ENCODE measurements at regions not wholly inside any gene's neighbourhood (a gene's known extent, or its start where the extent isn't known, plus 50 kb on each side); places are given as distances from the start of the nearest gene placed in this dataset.

DNA sequence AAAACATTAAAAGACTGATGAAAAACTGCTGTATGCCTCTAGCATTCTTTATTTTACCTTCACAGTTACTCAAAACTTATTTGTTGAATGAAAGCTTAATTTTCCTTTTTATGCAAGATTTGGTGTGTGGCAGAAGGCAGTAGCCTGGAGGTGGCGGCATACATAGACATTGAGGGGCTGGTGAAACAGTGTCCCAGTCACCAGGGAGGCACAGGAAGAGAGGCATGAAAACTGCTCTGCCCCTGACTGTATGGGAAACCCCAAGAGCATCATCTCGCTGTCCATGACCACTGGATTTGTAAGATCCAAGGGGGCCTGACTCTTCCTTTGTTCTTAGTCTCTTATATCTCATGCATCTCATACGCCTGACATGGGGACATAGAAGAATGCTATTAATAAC, 493.7 kb upstream of the GOLIM4 start:
- no peak for DNase-seq
- Histone ChIP-seq H3K36me3 (ENCODE audit: low read depth, missing control alignments) (no peaks in the 10 kb centered on the region), H3K27me3 (no peaks in the 10 kb centered on the region), H3K4me1 (no peaks in the 10 kb centered on the region), H3K27ac (no peak overlapping the region), H3K4me3 (no peak overlapping the region), H3K9me3 (no peaks in the 10 kb centered on the region)
- WGBS, 2 donors, result 87 to 92% methylated on average over 3 of the region's 3 CpGs
- TF ChIP-seq CTCF (IDR thresholded peaks at IDR 0.05) (no peak), POLR2A (IDR thresholded peaks at IDR 0.05) (no peak)
- intact Hi-C loops (cut with DNase I; ENCODE audit: low total_unique reads), result no loop called here

GRCh38 chr3:168585544-168585943, 489.8 kb upstream of the GOLIM4 start:
- no peak overlapping the region for H3K27ac ChIP-seq
- intact Hi-C loops (cut with DNase I; ENCODE audit: low total_unique reads), result no loop called here

GRCh38 chr3:168583977-168584376, 488.3 kb upstream of the GOLIM4 start:
- no peaks in the 10 kb centered on the region for H3K27me3 ChIP-seq
- no peak overlapping the region for H3K4me3 ChIP-seq
- no peak for DNase-seq
- TF ChIP-seq CTCF (IDR thresholded peaks at IDR 0.05) (no peak), POLR2A (IDR thresholded peaks at IDR 0.05) (no peak)
- no peaks in the 10 kb centered on the region for H3K36me3 ChIP-seq (ENCODE audit: low read depth, missing control alignments)
- WGBS, 2 donors, result 62 to 72% methylated on average over 3 of the region's 3 CpGs
- H3K9me3 ChIP-seq, result no peaks in the 10 kb centered on the region
- intact Hi-C loops (cut with DNase I; ENCODE audit: low total_unique reads), result no loop called here
- no peaks in the 10 kb centered on the region for H3K4me1 ChIP-seq
- no peak overlapping the region for H3K27ac ChIP-seq

More at GRCh38 chr3:168585544-168585943, 489.8 kb upstream of the GOLIM4 start:
- no peak for TF ChIP-seq POLR2A (IDR thresholded peaks at IDR 0.05)
- TF ChIP-seq CTCF (IDR thresholded peaks at IDR 0.05), result no peak
- Histone ChIP-seq H3K4me3 (no peak overlapping the region), H3K27me3 (no peaks in the 10 kb centered on the region), H3K36me3 (ENCODE audit: low read depth, missing control alignments) (no peaks in the 10 kb centered on the region), H3K9me3 (no peaks in the 10 kb centered on the region), H3K4me1 (no peaks in the 10 kb centered on the region)
- no peak for DNase-seq

DNA sequence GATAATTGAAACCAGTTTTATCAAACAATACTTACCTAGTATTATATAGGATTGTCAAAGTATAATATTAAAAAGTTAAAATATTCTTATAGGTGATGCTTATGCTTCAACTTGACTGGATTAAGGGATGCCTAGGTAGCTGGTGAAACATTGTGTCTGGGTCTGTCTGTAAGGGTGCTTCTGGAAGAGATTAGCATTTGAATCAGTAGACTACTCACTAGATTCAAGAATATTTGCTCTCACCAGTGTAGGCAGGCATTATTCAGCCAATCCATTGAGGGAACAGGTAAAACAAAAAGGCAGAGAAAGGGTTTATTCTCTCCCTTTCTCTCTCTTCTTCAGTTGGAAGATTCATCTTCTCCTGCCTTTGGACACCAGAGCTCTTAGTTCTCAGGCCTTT, 486.8 kb upstream of the GOLIM4 start:
- Histone ChIP-seq H3K36me3 (ENCODE audit: low read depth, missing control alignments) (no peaks in the 10 kb centered on the region), H3K9me3 (no peaks in the 10 kb centered on the region), H3K27ac (no peak overlapping the region), H3K4me1 (no peaks in the 10 kb centered on the region), H3K4me3 (no peak overlapping the region), H3K27me3 (no peaks in the 10 kb centered on the region)
- no peak for TF ChIP-seq CTCF (IDR thresholded peaks at IDR 0.05)
- TF ChIP-seq POLR2A (IDR thresholded peaks at IDR 0.05), result no peak
- intact Hi-C loops (cut with DNase I; ENCODE audit: low total_unique reads), result no loop called here
- no peak for DNase-seq

- no peak overlapping the region for H3K27ac ChIP-seq
- intact Hi-C loops (cut with DNase I; ENCODE audit: low total_unique reads), result no loop called here
- no peaks in the 10 kb centered on the region for H3K27me3 ChIP-seq
- no peaks in the 10 kb centered on the region for H3K36me3 ChIP-seq (ENCODE audit: low read depth, missing control alignments)
- H3K4me3 ChIP-seq, result no peak overlapping the region
- 63 to 64% methylated on average over 2 of the region's 2 CpGs for WGBS, 2 donors
- DNase-seq, result no peak
- TF ChIP-seq CTCF (IDR thresholded peaks at IDR 0.05) (no peak), POLR2A (IDR thresholded peaks at IDR 0.05) (no peak)
- H3K4me1 ChIP-seq, result no peaks in the 10 kb centered on the region
- H3K9me3 ChIP-seq, result no peaks in the 10 kb centered on the region
Observed at GRCh38 chr3:168581771-168582225, 486.1 kb upstream of the GOLIM4 start.

Measured in testis (tissue), 2 donors.